DMS53 (cell line): ENCODE measurements at regions not wholly inside any gene's neighbourhood (a gene's known extent, or its start where the extent isn't known, plus 50 kb on each side); places are given as distances from the start of the nearest gene placed in this dataset.
"Not testable (repeated sequence)": the region's sequence is repeated elsewhere in the genome, so short reads cannot be mapped to it uniquely, and the experiment has no call there.

Source experiments
- DNase-seq: peaks from one replicate; lab custom pipeline; 2025; lab: John Stamatoyannopoulos, UW

GRCh38 chr10:31123946-31124345 is 92.3 kb upstream of the ZNF438 start:
- DNase-seq, result no peak

- DNase-seq, result no peak
Observed at GRCh38 chr10:31124852-31125251, 93.2 kb upstream of the ZNF438 start.

GRCh38 chr10:31125789-31126188 is 94.1 kb upstream of the ZNF438 start:
- no peak for DNase-seq

GRCh38 chr10:31126593-31126992 is 94.9 kb upstream of the ZNF438 start:
- DNase-seq, result no peak

- DNase-seq, result no peak
Observed at GRCh38 chr10:31128536-31128935, 96.9 kb upstream of the ZNF438 start.

GRCh38 chr10:31129271-31129670 is 97.6 kb upstream of the ZNF438 start:
- DNase-seq, result peak; percentile 25

GRCh38 chr10:31129880-31130405 is 98.3 kb upstream of the ZNF438 start:
- no peak for DNase-seq

GRCh38 chr10:31130406-31130805 is 98.7 kb upstream of the ZNF438 start:
- DNase-seq, result no peak

GRCh38 chr10:31131251-31131650 is 99.6 kb upstream of the ZNF438 start:
- DNase-seq, result no peak

DNA sequence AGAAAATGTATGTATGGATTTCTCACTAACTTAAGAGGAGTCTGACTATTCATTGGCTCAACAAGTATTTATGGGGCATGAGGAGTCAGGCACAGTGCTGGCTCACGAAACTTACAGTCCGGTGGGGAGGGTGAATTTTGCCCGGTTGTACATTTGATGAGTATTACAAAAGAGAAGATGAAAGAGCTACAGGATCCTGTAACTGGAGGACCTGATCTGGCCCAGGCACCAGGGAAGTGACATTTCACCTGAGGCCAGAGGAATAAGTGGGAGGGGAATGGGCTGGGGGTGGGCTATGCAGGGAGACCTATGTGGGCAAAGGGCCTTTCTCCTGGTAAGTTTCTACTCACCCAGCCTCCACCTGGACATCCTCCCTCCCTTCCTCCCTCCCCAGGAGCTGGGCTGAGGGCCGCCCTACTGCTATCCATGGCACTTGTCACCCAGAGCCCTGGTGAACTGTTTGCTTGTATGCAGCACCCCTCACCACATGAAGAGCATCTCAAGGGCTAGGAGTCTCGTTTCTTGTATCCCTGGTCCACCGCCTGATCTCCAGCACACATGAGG is 101.1 kb upstream of the ZNF438 start:
- no peak for DNase-seq

DNA sequence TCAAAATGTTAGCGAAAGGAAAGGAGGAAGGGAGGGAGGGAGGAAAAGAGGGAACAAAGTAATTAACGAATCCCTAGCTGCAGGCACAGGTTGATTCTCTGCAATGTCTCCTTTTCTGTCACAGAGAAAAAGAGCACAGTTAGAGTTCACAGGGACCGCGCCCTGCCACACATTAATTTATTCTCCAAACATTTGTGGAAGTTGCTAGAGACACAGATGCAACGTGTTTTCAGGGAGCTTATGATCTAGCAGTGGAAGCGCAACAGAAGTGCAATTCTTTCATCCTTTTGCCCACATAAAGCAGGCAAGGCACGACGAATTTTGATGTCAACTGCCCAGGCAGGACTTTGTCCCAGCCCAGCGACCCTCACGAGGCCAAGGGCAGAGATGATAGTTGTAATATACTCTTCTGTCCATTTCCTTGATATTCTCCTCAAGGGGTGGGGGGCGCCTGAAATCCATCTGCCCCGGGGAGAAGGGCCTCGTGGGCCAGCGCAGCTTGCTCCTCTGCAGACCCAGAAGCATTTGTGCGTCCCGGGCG is 101.7 kb upstream of the ZNF438 start:
- no peak for DNase-seq

- peak; percentile 90 for DNase-seq
Observed at GRCh38 chr10:31133792-31134310, 102.2 kb upstream of the ZNF438 start.

DNA sequence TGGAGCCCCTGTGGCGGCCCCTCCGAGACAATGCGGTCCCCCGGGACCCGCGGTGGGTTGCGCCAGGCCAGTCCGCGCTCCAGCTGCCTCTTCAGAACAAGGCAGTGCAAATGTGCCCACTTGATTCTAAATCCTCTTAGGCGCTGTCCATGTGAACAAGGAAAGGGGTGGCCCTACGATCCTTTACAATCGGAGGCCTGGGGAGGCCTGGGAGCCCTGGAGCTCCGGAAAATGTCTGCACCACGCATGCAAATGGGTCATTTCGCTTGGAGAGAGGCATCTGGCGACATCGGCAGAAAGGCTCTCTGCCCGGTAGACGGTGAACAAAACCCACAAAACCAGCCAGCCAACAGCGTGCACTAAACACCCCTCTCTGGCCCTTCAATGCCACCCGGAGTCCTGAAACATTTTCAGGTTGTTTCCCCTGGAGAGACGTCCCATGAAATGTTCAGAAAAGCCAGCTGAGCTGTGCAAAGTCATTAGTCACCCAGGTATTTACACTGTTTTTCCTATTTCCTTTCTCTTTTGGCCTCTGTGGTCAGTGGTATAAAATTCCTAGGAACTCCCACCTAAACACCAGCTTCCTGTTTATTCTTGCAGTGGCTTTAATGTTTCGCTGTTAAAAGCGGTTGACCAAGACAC is 102.8 kb upstream of the ZNF438 start:
- DNase-seq, result peak; percentile 84

- peak; percentile 53 for DNase-seq
Observed at GRCh38 chr10:31135171-31135570, 103.5 kb upstream of the ZNF438 start.

GRCh38 chr10:31135791-31136190 is 104.1 kb upstream of the ZNF438 start:
- DNase-seq, result not testable (repeated sequence)

DNA sequence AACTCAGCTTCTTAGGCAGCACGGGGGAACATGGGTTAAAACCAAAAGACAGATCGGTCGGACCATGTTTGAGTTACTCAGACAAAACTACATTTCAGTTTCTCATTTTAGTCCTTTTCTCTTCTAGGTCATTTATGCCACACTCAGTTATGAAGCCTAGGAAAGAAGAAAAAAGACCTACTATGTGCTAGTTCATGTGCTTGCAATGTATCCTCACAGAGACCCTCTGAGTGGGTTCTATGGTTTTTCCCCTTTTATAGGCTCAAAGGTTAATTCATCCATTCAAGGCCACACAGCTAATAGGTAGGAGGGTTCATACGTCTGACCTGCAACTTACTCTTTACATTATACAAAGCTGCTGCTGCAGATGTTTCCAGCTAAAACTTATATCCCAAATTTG is 104.7 kb upstream of the ZNF438 start:
- DNase-seq, result no peak

DNA sequence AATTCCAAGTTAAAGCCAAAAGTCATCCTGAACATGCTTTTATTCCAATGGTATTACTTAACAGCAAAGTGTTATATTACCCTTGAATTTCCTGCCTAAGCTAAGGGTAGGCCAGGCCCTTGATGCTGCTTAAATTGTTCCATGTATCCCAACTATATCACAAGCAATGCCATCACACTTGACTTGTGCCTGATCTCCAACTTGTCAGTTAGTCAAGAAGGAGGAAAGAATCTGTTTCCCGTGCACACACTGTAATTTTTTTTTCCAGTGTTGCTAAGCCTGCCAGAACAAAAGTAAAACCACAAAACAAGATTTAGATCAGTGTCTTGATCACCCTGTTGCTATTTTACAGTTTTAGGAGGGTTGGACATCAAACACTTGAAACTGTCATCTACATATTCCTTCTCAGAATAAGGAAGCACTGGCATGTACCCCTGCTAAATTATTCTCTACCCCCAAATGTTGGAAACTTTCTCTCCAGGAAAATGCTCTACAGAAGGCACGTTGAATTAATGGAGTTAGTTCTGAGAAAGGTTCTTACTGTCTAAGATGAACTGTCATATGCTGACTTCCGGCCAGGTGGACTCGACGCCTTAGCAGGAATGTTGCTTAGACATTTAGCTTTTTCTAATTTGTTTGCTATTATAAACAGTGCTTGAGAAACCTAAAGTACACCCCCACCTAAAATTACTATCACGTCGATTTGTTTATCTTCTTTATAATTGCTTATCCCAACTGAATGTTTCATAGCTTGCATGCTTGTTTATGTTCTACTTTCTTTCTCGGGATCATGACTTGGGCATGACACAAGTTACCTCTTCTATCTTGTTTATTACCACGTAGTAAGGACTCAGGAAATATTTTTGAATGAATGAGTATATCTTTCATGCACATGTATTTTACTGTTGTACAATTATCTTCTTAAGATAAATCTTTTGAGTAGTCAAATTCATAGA is 105.5 kb upstream of the ZNF438 start:
- DNase-seq, result no peak

- DNase-seq, result no peak
Observed at GRCh38 chr10:31138026-31138553, 106.4 kb upstream of the ZNF438 start.

DNA sequence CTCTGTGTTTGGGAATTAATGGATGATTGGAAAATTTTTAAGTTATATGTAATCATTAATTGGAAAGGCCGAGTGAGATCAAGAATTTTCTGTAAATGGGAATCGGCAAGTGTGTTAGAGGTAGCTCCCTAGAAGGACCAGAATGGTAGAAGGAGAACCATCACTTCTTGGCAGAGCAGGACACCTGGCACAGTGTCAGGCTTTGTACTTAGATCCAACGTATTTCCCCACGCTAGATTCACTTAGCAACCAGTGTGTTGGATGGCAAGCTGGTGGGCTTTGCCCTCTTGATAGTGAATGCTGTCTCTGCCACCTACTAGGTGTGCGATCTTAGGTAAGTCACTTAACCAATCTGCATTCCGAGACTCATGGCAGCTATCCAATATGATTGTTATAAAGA is 107.8 kb upstream of the ZNF438 start:
- DNase-seq, result no peak

DNA sequence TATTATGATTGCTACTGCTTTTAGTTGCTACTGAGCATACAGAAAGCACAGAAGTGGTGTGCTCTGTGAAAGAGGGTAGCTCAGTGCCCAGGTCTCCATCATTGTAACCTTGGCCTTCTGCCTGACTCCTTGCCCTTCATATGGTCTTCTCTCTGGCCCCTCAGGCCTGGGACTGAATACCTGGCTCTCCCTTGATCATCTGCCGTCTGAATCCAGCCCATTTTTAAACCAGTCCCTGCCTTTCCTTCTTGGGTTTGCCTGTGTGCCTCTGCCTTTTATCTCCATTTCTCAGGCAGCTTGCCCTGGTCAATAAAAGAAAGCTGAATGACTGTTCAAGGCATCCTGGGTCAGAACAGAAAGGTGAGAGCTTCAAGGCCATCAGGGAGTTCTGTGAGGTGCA is 109.1 kb upstream of the ZNF438 start:
- no peak for DNase-seq

GRCh38 chr10:31142026-31142425 is 110.4 kb upstream of the ZNF438 start:
- peak; percentile 12 for DNase-seq

DNA sequence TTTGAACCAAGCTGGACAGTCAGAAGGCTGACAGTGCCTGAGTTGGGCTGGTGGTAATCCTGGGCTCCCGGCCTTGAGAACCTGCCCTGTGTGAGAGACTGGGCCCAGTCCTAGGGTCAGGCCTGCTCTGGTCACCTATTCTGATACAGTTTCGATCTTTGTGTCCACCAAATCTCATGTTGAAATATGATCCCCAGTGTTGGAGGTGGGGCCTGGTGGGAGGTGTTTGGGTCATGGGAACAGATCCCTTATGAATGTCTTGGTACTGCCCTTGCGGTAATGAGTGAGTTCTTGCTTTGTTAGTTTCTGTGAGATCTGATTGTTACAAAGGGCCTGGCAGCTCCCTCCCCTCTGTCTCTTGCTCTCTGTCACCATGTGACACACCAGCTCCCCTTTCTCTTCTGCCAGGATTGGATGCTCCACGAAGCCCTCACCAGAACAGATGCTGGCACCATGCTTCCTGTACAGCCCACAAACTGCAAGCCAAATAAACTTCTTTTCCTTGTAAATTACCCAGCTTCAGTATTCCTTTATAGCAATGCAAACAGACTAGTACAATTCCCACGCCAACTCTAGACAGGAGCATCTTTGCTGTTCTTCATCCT is 111.8 kb upstream of the ZNF438 start:
- no peak for DNase-seq
